OCI-LY3 (cell line): ENCODE measurements at regions not wholly inside any gene's neighbourhood (a gene's known extent, or its start where the extent isn't known, plus 50 kb on each side); places are given as distances from the start of the nearest gene placed in this dataset.

Experiments
- H2AFZ ChIP-seq: fragments of 200-600, 300-600 bp; shearing (Covaris generic); 2 replicates; pipeline ENCODE4 v1.6.0; 2014; ENCODE audit warnings: antibody characterized with exemption, low read depth, low read length
- H3K27ac ChIP-seq: fragments of 200-600, 300-600 bp; sonication (generic); 2 replicates; pipeline ENCODE4 v1.5.1; 2014; ENCODE audit warnings: mild to moderate bottlenecking, low read length, moderate library complexity, mixed read lengths
- H3K27me3 ChIP-seq: fragments of 200-600, 300-600 bp; sonication (generic); 2 replicates; pipeline ENCODE4 v1.6.1; 2014; ENCODE audit warnings: low read depth, low read length, mixed read lengths
- H3K36me3 ChIP-seq: fragments of 200-600, 300-600 bp; sonication (generic); replicated peaks from 2 replicates; pipeline ENCODE3; 2014; ENCODE audit warnings: low read depth, low read length, mixed read lengths
- H3K4me1 ChIP-seq: fragments of 300-600, 200-600 bp; sonication (generic); 2 replicates; pipeline ENCODE4 v1.6.1; 2014; ENCODE audit warnings: low read length, mixed read lengths
- H3K4me2 ChIP-seq: fragments of 200-600, 300-600 bp; sonication (generic); 2 replicates; pipeline ENCODE4 v1.6.1; 2014; ENCODE audit warnings: low read length, mixed read lengths
- H3K4me3 ChIP-seq: fragments of 300-600, 200-600 bp; sonication (generic); 2 replicates; pipeline ENCODE4 v1.5.1; 2014; ENCODE audit warnings: antibody characterized with exemption, mild to moderate bottlenecking, low read length, moderate library complexity
- H3K79me2 ChIP-seq: fragments of 300-600, 200-600 bp; shearing (Covaris generic); 2 replicates; pipeline ENCODE4 v1.6.1; 2014; ENCODE audit warnings: mild to moderate bottlenecking, low read length, mixed read lengths
- H3K9ac ChIP-seq: fragments of 300-600, 200-600 bp; shearing (Covaris generic); 2 replicates; pipeline ENCODE4 v1.6.0; 2014; ENCODE audit warnings: mild to moderate bottlenecking, low read length, moderate library complexity
- H3K9me3 ChIP-seq: fragments of 200-600, 300-600 bp; shearing (Covaris generic); 2 replicates; pipeline ENCODE4 v1.6.1; 2014; ENCODE audit warnings: low read length, mixed read lengths; ENCODE audit not compliant: insufficient read depth
- H4K20me1 ChIP-seq: fragments of 200-600, 300-600 bp; sonication (generic); 2 replicates; pipeline ENCODE4 v1.6.1; 2016; ENCODE audit warnings: low read length, mixed read lengths; ENCODE audit not compliant: insufficient read depth
- EZH2phosphoT487 ChIP-seq: fragments of 200-600 bp; shearing (Covaris generic); IDR thresholded peaks from 2 replicates; pipeline ENCODE4 v1.6.1; 2018; ENCODE audit warnings: antibody characterized with exemption, mixed run types, low read depth
- TF ChIP-seq, protein P1 (sequence below): fragments of 200-600, 300-600 bp; sonication (generic); IDR thresholded peaks from 2 replicates; pipeline ENCODE4 v1.5.1; 2014; ENCODE audit warnings: antibody characterized with exemption, low read length, low read depth

DNA sequence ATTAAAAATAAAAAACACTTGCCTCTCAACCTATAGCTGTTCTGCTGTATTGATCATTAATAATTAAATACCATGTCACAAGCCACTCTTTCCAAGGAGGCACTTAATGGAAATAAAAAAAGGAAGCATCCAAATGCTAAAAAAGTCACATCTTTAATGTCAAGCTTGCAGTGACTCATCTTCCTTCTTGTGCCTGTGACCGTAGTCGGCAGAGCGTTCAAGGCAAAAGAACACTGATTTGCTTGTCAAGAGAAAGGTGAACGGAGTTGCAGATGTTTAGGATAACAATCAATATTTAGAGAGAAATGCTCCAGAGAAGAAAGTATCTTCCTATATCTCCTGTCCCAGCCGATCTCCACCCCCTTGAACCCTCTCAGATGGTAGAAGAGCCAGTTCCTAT lies 341.0 kb upstream of the OPRM1 start:
- Histone ChIP-seq H3K4me1 (no peaks in the 10 kb centered on the region), H3K27me3 (no peaks in the 10 kb centered on the region), H3K9me3 (no peaks in the 10 kb centered on the region), H3K79me2 (no peaks in the 10 kb centered on the region), H3K36me3 (no peaks in the 10 kb centered on the region), H3K4me3 (no peak overlapping the region), H3K27ac (no peak overlapping the region), H2AFZ (no peak overlapping the region), H3K9ac (no peak overlapping the region), H3K4me2 (no peak overlapping the region), H4K20me1 (no peaks in the 10 kb centered on the region)
- TF ChIP-seq, protein P1, sequence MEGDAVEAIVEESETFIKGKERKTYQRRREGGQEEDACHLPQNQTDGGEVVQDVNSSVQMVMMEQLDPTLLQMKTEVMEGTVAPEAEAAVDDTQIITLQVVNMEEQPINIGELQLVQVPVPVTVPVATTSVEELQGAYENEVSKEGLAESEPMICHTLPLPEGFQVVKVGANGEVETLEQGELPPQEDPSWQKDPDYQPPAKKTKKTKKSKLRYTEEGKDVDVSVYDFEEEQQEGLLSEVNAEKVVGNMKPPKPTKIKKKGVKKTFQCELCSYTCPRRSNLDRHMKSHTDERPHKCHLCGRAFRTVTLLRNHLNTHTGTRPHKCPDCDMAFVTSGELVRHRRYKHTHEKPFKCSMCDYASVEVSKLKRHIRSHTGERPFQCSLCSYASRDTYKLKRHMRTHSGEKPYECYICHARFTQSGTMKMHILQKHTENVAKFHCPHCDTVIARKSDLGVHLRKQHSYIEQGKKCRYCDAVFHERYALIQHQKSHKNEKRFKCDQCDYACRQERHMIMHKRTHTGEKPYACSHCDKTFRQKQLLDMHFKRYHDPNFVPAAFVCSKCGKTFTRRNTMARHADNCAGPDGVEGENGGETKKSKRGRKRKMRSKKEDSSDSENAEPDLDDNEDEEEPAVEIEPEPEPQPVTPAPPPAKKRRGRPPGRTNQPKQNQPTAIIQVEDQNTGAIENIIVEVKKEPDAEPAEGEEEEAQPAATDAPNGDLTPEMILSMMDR = no peak
- TF ChIP-seq EZH2phosphoT487 = no peak

DNA sequence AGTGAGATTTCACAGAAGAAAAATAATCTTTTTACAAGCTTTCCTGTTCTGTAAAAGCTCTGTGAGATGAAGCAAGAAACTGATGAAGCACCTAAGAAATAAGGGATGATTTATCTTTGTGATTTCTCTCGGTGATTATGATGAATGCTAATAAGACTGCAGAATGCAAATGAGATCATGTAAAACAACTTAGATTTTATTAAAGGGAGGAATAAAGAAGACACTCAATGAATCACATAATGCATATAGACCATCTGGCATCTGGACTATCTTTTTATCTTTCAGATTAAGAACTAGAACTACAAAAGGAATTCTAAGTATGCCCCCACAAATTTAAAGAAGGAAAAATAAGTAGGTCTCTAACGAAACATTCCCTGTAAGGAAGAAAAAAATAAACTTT lies 361.5 kb upstream of the OPRM1 start:
- Histone ChIP-seq H3K9ac (no peak overlapping the region), H3K4me3 (no peak overlapping the region)

DNA sequence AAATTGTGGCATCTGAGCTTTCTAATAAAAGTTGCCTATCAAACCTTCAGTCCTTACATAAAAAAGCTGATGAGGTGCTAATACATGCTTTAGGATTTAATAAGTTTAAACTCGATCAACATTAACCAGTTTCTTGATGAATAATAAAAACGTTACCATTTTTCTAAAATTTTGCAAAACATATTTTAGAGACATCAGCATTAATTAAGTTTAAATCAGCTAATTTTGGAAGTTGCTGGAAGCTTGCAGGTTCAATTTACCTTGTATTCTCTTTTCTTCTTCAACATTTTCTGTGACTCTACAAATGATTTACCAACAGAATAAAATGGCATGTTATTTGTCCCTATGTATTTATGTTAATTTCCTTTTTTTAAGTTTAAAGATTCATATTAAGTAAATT lies 365.3 kb upstream of the OPRM1 start:
- no peak overlapping the region for H3K4me2 ChIP-seq
- no peaks in the 10 kb centered on the region for H4K20me1 ChIP-seq
- H3K36me3 ChIP-seq = no peaks in the 10 kb centered on the region
- H3K79me2 ChIP-seq = no peaks in the 10 kb centered on the region
- no peaks in the 10 kb centered on the region for H3K27me3 ChIP-seq
- no peak overlapping the region for H2AFZ ChIP-seq
- no peak overlapping the region for H3K4me3 ChIP-seq
- TF ChIP-seq, protein P1 = no peak
- no peak for TF ChIP-seq EZH2phosphoT487
- H3K4me1 ChIP-seq = no peaks in the 10 kb centered on the region
- no peak overlapping the region for H3K27ac ChIP-seq
- no peaks in the 10 kb centered on the region for H3K9me3 ChIP-seq
- no peak overlapping the region for H3K9ac ChIP-seq

More for the DNA sequence above, 361.5 kb upstream of the OPRM1 start:
- H3K4me2 ChIP-seq = no peak overlapping the region
- no peaks in the 10 kb centered on the region for H3K4me1 ChIP-seq
- H3K36me3 ChIP-seq = no peaks in the 10 kb centered on the region
- no peaks in the 10 kb centered on the region for H3K27me3 ChIP-seq
- H3K79me2 ChIP-seq = no peaks in the 10 kb centered on the region
- no peak for TF ChIP-seq EZH2phosphoT487
- TF ChIP-seq, protein P1 = no peak
- no peak overlapping the region for H2AFZ ChIP-seq
- H3K27ac ChIP-seq = no peak overlapping the region
- H3K9me3 ChIP-seq = no peaks in the 10 kb centered on the region
- H4K20me1 ChIP-seq = no peaks in the 10 kb centered on the region

DNA sequence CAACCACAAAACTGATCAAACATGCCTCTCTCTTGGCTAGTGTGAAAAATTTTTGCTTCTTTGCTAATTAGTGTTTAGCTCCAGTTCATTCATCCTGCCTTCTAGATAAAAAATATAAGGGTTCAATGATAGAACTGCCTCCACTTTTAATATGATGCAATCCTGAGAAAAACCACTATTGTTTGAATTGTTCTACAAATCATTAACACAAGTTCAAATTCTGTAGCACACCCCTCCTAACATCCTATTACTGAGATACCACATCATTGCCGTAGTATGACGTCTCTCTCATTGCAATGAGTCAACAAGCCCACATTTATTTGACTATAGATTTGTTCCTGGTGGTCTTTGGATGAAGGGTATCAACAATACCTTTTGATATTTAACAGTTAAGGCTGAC lies 365.8 kb upstream of the OPRM1 start:
- H4K20me1 ChIP-seq = no peaks in the 10 kb centered on the region
- H3K27ac ChIP-seq = no peak overlapping the region
- no peaks in the 10 kb centered on the region for H3K27me3 ChIP-seq
- no peaks in the 10 kb centered on the region for H3K36me3 ChIP-seq
- no peak for TF ChIP-seq EZH2phosphoT487
- TF ChIP-seq, protein P1 = no peak
- no peak overlapping the region for H3K9ac ChIP-seq
- H3K4me2 ChIP-seq = no peak overlapping the region
- H3K4me3 ChIP-seq = no peak overlapping the region
- H3K79me2 ChIP-seq = no peaks in the 10 kb centered on the region
- H2AFZ ChIP-seq = no peak overlapping the region
- no peaks in the 10 kb centered on the region for H3K4me1 ChIP-seq
- H3K9me3 ChIP-seq = no peaks in the 10 kb centered on the region
